GM13976 (cell line): ENCODE measurements at regions not wholly inside any gene's neighbourhood (a gene's known extent, or its start where the extent isn't known, plus 50 kb on each side); places are given as distances from the start of the nearest gene placed in this dataset.

Experiments
- DNase-seq: peaks from one replicate; pipeline ENCODE4 v3.0.0; 2012; ENCODE audit warnings: low spot score
- in situ Hi-C: fragments of 300-500 bp; cut with MboI; formaldehyde crosslinking; loops from one replicate; pipeline ENCODE4 v1.12.0; 2022; ENCODE audit warnings: low sequenced_read_pairs, mixed read lengths, inconsistent platforms; ENCODE audit not compliant: unreplicated experiment
- TF ChIP-seq, protein P1 (sequence below): IDR thresholded peaks from 2 replicates; pipeline ENCODE4 v1.5.1; 2012; ENCODE audit warnings: borderline replicate concordance, mild to moderate bottlenecking; ENCODE audit not compliant: insufficient read depth; ENCODE audit errors: extremely low read depth, missing control alignments, control extremely low read depth

GRCh38 chr2:217218269-217219163 is 358.7 kb upstream of the TNP1 start:
- TF ChIP-seq, protein P1, sequence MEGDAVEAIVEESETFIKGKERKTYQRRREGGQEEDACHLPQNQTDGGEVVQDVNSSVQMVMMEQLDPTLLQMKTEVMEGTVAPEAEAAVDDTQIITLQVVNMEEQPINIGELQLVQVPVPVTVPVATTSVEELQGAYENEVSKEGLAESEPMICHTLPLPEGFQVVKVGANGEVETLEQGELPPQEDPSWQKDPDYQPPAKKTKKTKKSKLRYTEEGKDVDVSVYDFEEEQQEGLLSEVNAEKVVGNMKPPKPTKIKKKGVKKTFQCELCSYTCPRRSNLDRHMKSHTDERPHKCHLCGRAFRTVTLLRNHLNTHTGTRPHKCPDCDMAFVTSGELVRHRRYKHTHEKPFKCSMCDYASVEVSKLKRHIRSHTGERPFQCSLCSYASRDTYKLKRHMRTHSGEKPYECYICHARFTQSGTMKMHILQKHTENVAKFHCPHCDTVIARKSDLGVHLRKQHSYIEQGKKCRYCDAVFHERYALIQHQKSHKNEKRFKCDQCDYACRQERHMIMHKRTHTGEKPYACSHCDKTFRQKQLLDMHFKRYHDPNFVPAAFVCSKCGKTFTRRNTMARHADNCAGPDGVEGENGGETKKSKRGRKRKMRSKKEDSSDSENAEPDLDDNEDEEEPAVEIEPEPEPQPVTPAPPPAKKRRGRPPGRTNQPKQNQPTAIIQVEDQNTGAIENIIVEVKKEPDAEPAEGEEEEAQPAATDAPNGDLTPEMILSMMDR, result no peak
- in situ Hi-C loops, result no loop called here
- DNase-seq, result peak; percentile 28

DNA sequence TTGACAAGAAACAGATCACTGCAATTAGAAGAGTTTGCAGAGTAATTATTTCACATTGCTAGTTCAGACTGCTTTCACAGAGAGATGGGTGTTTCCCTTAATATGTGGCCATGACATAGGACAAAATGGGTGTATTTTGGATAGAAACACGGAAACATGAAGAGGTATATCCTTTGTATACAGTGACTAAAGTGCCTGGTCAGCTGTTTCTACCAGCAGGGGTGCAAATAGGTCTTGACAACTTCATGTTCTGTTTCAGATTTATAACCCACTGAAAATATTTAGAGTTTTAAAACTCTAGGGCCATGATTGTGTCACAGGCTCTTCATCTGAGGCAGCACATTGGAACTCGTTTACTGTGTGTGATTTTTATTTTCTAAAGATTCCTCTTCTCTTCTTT is 357.1 kb upstream of the TNP1 start:
- TF ChIP-seq, protein P1, result no peak
- in situ Hi-C loops, result no loop called here
- DNase-seq, result no peak

DNA sequence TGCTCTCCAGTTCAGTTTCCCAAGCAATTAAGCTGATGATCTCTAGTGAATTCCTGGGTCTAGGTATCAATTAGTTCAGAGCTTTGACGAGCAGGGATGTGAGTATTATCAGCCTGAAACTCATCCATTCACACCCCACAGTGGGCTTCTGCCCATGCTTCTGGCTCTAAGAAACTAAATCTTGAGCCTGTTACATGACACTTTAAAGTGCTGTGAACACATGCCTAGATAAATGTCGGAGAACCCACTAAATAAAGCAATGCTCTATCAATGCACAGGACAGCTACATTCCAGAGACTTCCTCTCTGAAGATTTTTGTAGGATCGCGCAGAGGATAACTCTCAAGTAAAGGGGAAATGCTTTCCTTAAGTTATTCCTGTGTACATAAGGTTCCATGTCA is 356.5 kb upstream of the TNP1 start:
- in situ Hi-C loops, result no loop called here
- DNase-seq, result no peak
- TF ChIP-seq, protein P1, result no peak

DNA sequence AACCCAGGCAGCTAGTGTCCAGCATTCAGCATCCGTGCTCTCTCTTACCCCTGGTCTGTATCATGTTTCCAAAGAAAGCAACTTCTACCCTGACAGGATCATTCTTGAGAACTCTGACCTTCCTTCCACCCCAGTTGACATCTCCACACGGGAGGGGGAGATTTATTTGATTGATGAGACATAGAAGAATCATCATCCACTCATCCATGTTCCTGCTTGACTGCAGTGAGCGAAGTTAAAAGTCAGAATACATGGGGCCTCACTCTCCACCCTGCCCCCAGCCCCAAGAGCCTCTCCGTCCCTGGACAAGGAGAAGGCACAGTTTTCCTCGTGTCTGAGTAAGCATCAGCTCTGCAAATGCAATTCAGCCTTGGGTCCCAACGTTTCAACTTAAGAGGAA is 356.0 kb upstream of the TNP1 start:
- TF ChIP-seq, protein P1, result no peak
- in situ Hi-C loops, result no loop called here
- no peak for DNase-seq

- TF ChIP-seq, protein P1, result no peak
- in situ Hi-C loops, result no loop called here
- no peak for DNase-seq
Measured at GRCh38 chr2:217208867-217209266, 349.0 kb upstream of the TNP1 start.

DNA sequence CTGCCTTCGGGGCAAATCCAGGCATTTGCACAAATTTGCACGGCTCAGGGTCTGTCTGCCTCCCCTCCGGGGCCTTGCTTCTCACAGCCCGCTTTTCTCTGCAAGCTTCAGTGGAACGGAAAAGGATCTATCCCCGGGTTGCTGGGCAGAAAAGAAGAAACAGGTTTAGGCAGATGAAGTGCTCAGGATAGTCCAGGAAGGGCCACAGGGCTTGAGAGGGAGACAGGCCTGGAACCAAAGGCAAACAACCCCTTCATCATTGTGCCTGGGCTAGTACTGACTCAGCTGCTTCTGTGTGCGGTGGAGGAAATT is 347.8 kb upstream of the TNP1 start:
- DNase-seq, result no peak
- in situ Hi-C loops, result no loop called here
- TF ChIP-seq, protein P1, result no peak
